ENCODE measurements at regions not wholly inside any gene's neighbourhood (a gene's known extent, or its start where the extent isn't known, plus 50 kb on each side); places are given as distances from the start of the nearest gene placed in this dataset.

GRCh38 chr12:90333939-90334338, 621.0 kb downstream of the CCER1 start:
- intact Hi-C loops (cut with micrococcal nuclease), result loop anchor here (10.0 kb wide), 1 partner anchor 789 kb away; no protein-coding TSS in a partner anchor
- peaks cover 1% of the 10 kb centered on the region for H3K27me3 Mint-ChIP-seq (ENCODE audit: low read depth)
- H3K9me3 Mint-ChIP-seq, result no peaks in the 10 kb centered on the region
- H3K36me3 Mint-ChIP-seq (ENCODE audit: low read depth), result no peaks in the 10 kb centered on the region
- CTCF ChIA-PET, result no interaction called here
- H3K4me3 Mint-ChIP-seq, result no peak overlapping the region
- H3K4me1 Mint-ChIP-seq (ENCODE audit: low read depth), result no peaks in the 10 kb centered on the region
- no peak for DNase-seq
- H3K27ac Mint-ChIP-seq, result no peak overlapping the region

- CTCF ChIA-PET, result no interaction called here
Measured at GRCh38 chr12:90333424-90333823, 621.6 kb downstream of the CCER1 start.

GRCh38 chr12:90331821-90332220, 623.2 kb downstream of the CCER1 start:
- Mint-ChIP-seq H3K27me3 (ENCODE audit: low read depth) (no peaks in the 10 kb centered on the region), H3K36me3 (ENCODE audit: low read depth) (no peaks in the 10 kb centered on the region), H3K27ac (no peak overlapping the region), H3K4me1 (ENCODE audit: low read depth) (no peaks in the 10 kb centered on the region), H3K4me3 (no peak overlapping the region), H3K9me3 (no peaks in the 10 kb centered on the region)
- DNase-seq, result no peak
- CTCF ChIA-PET, result no interaction called here
- intact Hi-C loops (cut with micrococcal nuclease), result loop anchor here (10.0 kb wide), 1 partner anchor 787 kb away; no protein-coding TSS in a partner anchor

More at GRCh38 chr12:90333424-90333823, 621.6 kb downstream of the CCER1 start:
- no peaks in the 10 kb centered on the region for H3K4me1 Mint-ChIP-seq (ENCODE audit: low read depth)
- no peak for DNase-seq
- no peaks in the 10 kb centered on the region for H3K9me3 Mint-ChIP-seq
- H3K36me3 Mint-ChIP-seq (ENCODE audit: low read depth), result no peaks in the 10 kb centered on the region
- no peaks in the 10 kb centered on the region for H3K27me3 Mint-ChIP-seq (ENCODE audit: low read depth)
- intact Hi-C loops (cut with micrococcal nuclease), result loop anchor here (10.0 kb wide), 1 partner anchor 789 kb away; no protein-coding TSS in a partner anchor
- no peak overlapping the region for H3K27ac Mint-ChIP-seq
- H3K4me3 Mint-ChIP-seq, result no peak overlapping the region

GRCh38 chr12:90331262-90331661, 622.6 kb upstream of the ATP2B1 start:
- CTCF ChIA-PET, result no interaction called here
- Mint-ChIP-seq H3K36me3 (ENCODE audit: low read depth) (no peaks in the 10 kb centered on the region), H3K4me3 (no peak overlapping the region), H3K27me3 (ENCODE audit: low read depth) (no peaks in the 10 kb centered on the region), H3K27ac (no peak overlapping the region), H3K9me3 (no peaks in the 10 kb centered on the region), H3K4me1 (ENCODE audit: low read depth) (no peaks in the 10 kb centered on the region)
- no peak for DNase-seq
- intact Hi-C loops (cut with micrococcal nuclease), result loop anchor here (10.0 kb wide), 1 partner anchor 786 kb away; no protein-coding TSS in a partner anchor

- Mint-ChIP-seq H3K9me3 (no peaks in the 10 kb centered on the region), H3K36me3 (ENCODE audit: low read depth) (no peaks in the 10 kb centered on the region), H3K4me1 (ENCODE audit: low read depth) (no peaks in the 10 kb centered on the region), H3K27ac (no peak overlapping the region), H3K4me3 (no peak overlapping the region), H3K27me3 (ENCODE audit: low read depth) (no peaks in the 10 kb centered on the region)
- CTCF ChIA-PET, result no interaction called here
- DNase-seq, result no peak
- intact Hi-C loops (cut with micrococcal nuclease), result no loop called here
Measured at GRCh38 chr12:90327793-90328743, 619.4 kb upstream of the ATP2B1 start.

GRCh38 chr12:90323217-90323616, 614.6 kb upstream of the ATP2B1 start:
- Mint-ChIP-seq H3K27me3 (ENCODE audit: low read depth) (no peaks in the 10 kb centered on the region), H3K27ac (no peak overlapping the region), H3K9me3 (no peaks in the 10 kb centered on the region), H3K36me3 (ENCODE audit: low read depth) (no peaks in the 10 kb centered on the region), H3K4me3 (no peak overlapping the region), H3K4me1 (ENCODE audit: low read depth) (no peaks in the 10 kb centered on the region)
- CTCF ChIA-PET, result no interaction called here
- DNase-seq, result no peak
- intact Hi-C loops (cut with micrococcal nuclease), result no loop called here

- H3K27me3 Mint-ChIP-seq (ENCODE audit: low read depth), result peaks cover 5% of the 10 kb centered on the region
- no peaks in the 10 kb centered on the region for H3K4me1 Mint-ChIP-seq (ENCODE audit: low read depth)
- H3K36me3 Mint-ChIP-seq (ENCODE audit: low read depth), result no peaks in the 10 kb centered on the region
- DNase-seq, result no peak
- no peaks in the 10 kb centered on the region for H3K9me3 Mint-ChIP-seq
- intact Hi-C loops (cut with micrococcal nuclease), result no loop called here
- H3K4me3 Mint-ChIP-seq, result no peak overlapping the region
- CTCF ChIA-PET, result interaction anchor here (0.6 kb wide), 2 partner anchors 178 to 1003 kb away, joined by 3 read pairs; no protein-coding TSS in a partner anchor
- no peak overlapping the region for H3K27ac Mint-ChIP-seq
Measured at GRCh38 chr12:90322006-90322405, 613.4 kb upstream of the ATP2B1 start.

- Mint-ChIP-seq H3K27ac (no peak overlapping the region), H3K27me3 (ENCODE audit: low read depth) (peaks cover 5% of the 10 kb centered on the region), H3K9me3 (no peaks in the 10 kb centered on the region), H3K4me1 (ENCODE audit: low read depth) (no peaks in the 10 kb centered on the region), H3K36me3 (ENCODE audit: low read depth) (no peaks in the 10 kb centered on the region), H3K4me3 (no peak overlapping the region)
- intact Hi-C loops (cut with micrococcal nuclease), result no loop called here
- DNase-seq, result no peak
- CTCF ChIA-PET, result interaction anchor here (0.6 kb wide), 2 partner anchors 177 to 205 kb away, joined by 3 to 4 read pairs; no protein-coding TSS in a partner anchor
Measured at GRCh38 chr12:90321369-90321768, 612.7 kb upstream of the ATP2B1 start.

- H3K36me3 Mint-ChIP-seq (ENCODE audit: low read depth), result no peaks in the 10 kb centered on the region
- intact Hi-C loops (cut with micrococcal nuclease), result no loop called here
- H3K27ac Mint-ChIP-seq, result no peak overlapping the region
- no peak overlapping the region for H3K4me3 Mint-ChIP-seq
- H3K9me3 Mint-ChIP-seq, result no peaks in the 10 kb centered on the region
- CTCF ChIA-PET, result no interaction called here
- DNase-seq, result no peak
- peaks cover 6% of the 10 kb centered on the region for H3K27me3 Mint-ChIP-seq (ENCODE audit: low read depth)
- H3K4me1 Mint-ChIP-seq (ENCODE audit: low read depth), result no peaks in the 10 kb centered on the region
Measured at GRCh38 chr12:90311561-90311960, 602.9 kb upstream of the ATP2B1 start.

- Mint-ChIP-seq H3K9me3 (no peaks in the 10 kb centered on the region), H3K27ac (no peak overlapping the region), H3K36me3 (ENCODE audit: low read depth) (no peaks in the 10 kb centered on the region), H3K4me3 (no peak overlapping the region), H3K27me3 (ENCODE audit: low read depth) (peaks cover 9% of the 10 kb centered on the region), H3K4me1 (ENCODE audit: low read depth) (no peaks in the 10 kb centered on the region)
- intact Hi-C loops (cut with micrococcal nuclease), result no loop called here
- DNase-seq, result no peak
- CTCF ChIA-PET, result no interaction called here
Measured at GRCh38 chr12:90305379-90305778, 596.7 kb upstream of the ATP2B1 start.

GRCh38 chr12:90304231-90304630, 595.6 kb upstream of the ATP2B1 start:
- H3K9me3 Mint-ChIP-seq, result no peaks in the 10 kb centered on the region
- H3K27ac Mint-ChIP-seq, result no peak overlapping the region
- peaks cover 9% of the 10 kb centered on the region for H3K27me3 Mint-ChIP-seq (ENCODE audit: low read depth)
- intact Hi-C loops (cut with micrococcal nuclease), result no loop called here
- H3K4me1 Mint-ChIP-seq (ENCODE audit: low read depth), result peaks cover 5% of the 10 kb centered on the region
- H3K36me3 Mint-ChIP-seq (ENCODE audit: low read depth), result no peaks in the 10 kb centered on the region
- CTCF ChIA-PET, result no interaction called here
- no peak for DNase-seq
- no peak overlapping the region for H3K4me3 Mint-ChIP-seq

GRCh38 chr12:90303771-90304170, 595.1 kb upstream of the ATP2B1 start:
- Mint-ChIP-seq H3K4me1 (ENCODE audit: low read depth) (peaks cover 8% of the 10 kb centered on the region), H3K36me3 (ENCODE audit: low read depth) (no peaks in the 10 kb centered on the region), H3K27ac (no peak overlapping the region), H3K27me3 (ENCODE audit: low read depth) (peaks cover 9% of the 10 kb centered on the region), H3K9me3 (no peaks in the 10 kb centered on the region), H3K4me3 (no peak overlapping the region)
- intact Hi-C loops (cut with micrococcal nuclease), result no loop called here
- DNase-seq, result no peak
- CTCF ChIA-PET, result no interaction called here
